Astrocyte (in vitro differentiated cells and primary cell): ENCODE measurements at regions not wholly inside any gene's neighbourhood (a gene's known extent, or its start where the extent isn't known, plus 50 kb on each side); places are given as distances from the start of the nearest gene placed in this dataset.
"Not testable (repeated sequence)": the region's sequence is repeated elsewhere in the genome, so short reads cannot be mapped to it uniquely, and the experiment has no call there.

Experiments used
- DNase-seq: peaks from one replicate; pipeline ENCODE4 v3.0.0-alpha.2; 2010; ENCODE audit warnings: low read depth
- FAIRE-seq: peaks from 2 replicates; lab custom pipeline; 2011; peaks lifted over from hg19 to GRCh38; lab: Jason Lieb, UNC
- H2AFZ ChIP-seq: 2 replicates; pipeline ENCODE4 v1.6.0; 2012; ENCODE audit warnings: low read depth, low read length, inconsistent platforms
- H3K27ac ChIP-seq: 2 replicates; pipeline ENCODE4 v1.5.1; 2011; ENCODE audit warnings: low read depth, low read length, inconsistent platforms
- H3K27me3 ChIP-seq: 2 replicates; pipeline ENCODE4 v1.6.0; 2011; ENCODE audit warnings: low read length, inconsistent platforms; ENCODE audit not compliant: insufficient read depth
- H3K36me3 ChIP-seq: 2 replicates; pipeline ENCODE4 v1.5.1; 2011; ENCODE audit warnings: low read length, inconsistent platforms; ENCODE audit not compliant: insufficient read depth
- H3K4me1 ChIP-seq: 2 replicates; pipeline ENCODE4 v1.5.1; 2011; ENCODE audit warnings: low read length, inconsistent platforms; ENCODE audit not compliant: insufficient read depth
- H3K4me2 ChIP-seq: 2 replicates; pipeline ENCODE4 v1.6.0; 2012; ENCODE audit warnings: low read length, inconsistent platforms
- H3K4me3 ChIP-seq: 2 replicates; pipeline ENCODE4 v1.5.1; 2011; ENCODE audit warnings: low read depth, mild to moderate bottlenecking, low read length, inconsistent platforms; ENCODE audit not compliant: insufficient read depth
- H3K79me2 ChIP-seq: 2 replicates; pipeline ENCODE4 v1.6.0; 2012; ENCODE audit warnings: mild to moderate bottlenecking, low read length, inconsistent platforms; ENCODE audit not compliant: insufficient read depth
- H3K9ac ChIP-seq: 2 replicates; pipeline ENCODE4 v1.6.0; 2012; ENCODE audit warnings: mild to moderate bottlenecking, low read length, inconsistent platforms
- H3K9me3 ChIP-seq: 2 replicates; pipeline ENCODE4 v1.5.1; 2012; ENCODE audit warnings: low read depth, mild to moderate bottlenecking, low read length, inconsistent platforms; ENCODE audit not compliant: insufficient read depth
- H4K20me1 ChIP-seq: 2 replicates; pipeline ENCODE4 v1.6.0; 2012; ENCODE audit warnings: low read length, inconsistent platforms; ENCODE audit not compliant: insufficient read depth
- H3K27ac Mint-ChIP-seq: one replicate; pipeline ENCODE4 v1.8.0; 2021; ENCODE audit warnings: mild to moderate bottlenecking, mixed read lengths; ENCODE audit not compliant: unreplicated experiment
- H3K27me3 Mint-ChIP-seq: one replicate; pipeline ENCODE4 v1.8.0; 2021; ENCODE audit warnings: low read depth, mixed read lengths; ENCODE audit not compliant: unreplicated experiment
- H3K36me3 Mint-ChIP-seq: one replicate; pipeline ENCODE4 v1.8.0; 2021; ENCODE audit warnings: low read depth, mixed read lengths; ENCODE audit not compliant: unreplicated experiment
- H3K4me1 Mint-ChIP-seq: one replicate; pipeline ENCODE4 v1.8.0; 2021; ENCODE audit warnings: low read depth, mixed read lengths; ENCODE audit not compliant: unreplicated experiment
- H3K4me3 Mint-ChIP-seq: one replicate; pipeline ENCODE4 v1.8.0; 2021; ENCODE audit warnings: mild to moderate bottlenecking, moderate library complexity, mixed read lengths; ENCODE audit not compliant: unreplicated experiment
- H3K9me3 Mint-ChIP-seq: one replicate; pipeline ENCODE4 v1.8.0; 2021; ENCODE audit warnings: mild to moderate bottlenecking, mixed read lengths; ENCODE audit not compliant: unreplicated experiment
- CTCF ChIP-seq: IDR thresholded peaks from 2 replicates; pipeline ENCODE4 v1.5.1; 2011; ENCODE audit warnings: low read depth, mild to moderate bottlenecking, inconsistent platforms, low read length, moderate library complexity; ENCODE audit not compliant: insufficient read depth
- EZH2 ChIP-seq: IDR thresholded peaks from 2 replicates; pipeline ENCODE4 v1.6.1; 2012; ENCODE audit warnings: mild to moderate bottlenecking, low read length, inconsistent platforms; ENCODE audit not compliant: insufficient read depth

- Histone ChIP-seq H3K27me3 (no peaks in the 10 kb centered on the region), H4K20me1 (no peaks in the 10 kb centered on the region), H3K36me3 (no peaks in the 10 kb centered on the region), H3K9ac (no peak overlapping the region), H3K27ac (no peak overlapping the region), H2AFZ (no peak overlapping the region), H3K4me3 (no peak overlapping the region), H3K79me2 (no peaks in the 10 kb centered on the region), H3K4me2 (no peak overlapping the region), H3K9me3 (no peaks in the 10 kb centered on the region), H3K4me1 (no peaks in the 10 kb centered on the region)
- no peak for FAIRE-seq
- H3K27me3 Mint-ChIP-seq: peaks cover 4% of the 10 kb centered on the region
- no peak overlapping the region for H3K27ac Mint-ChIP-seq
- H3K36me3 Mint-ChIP-seq: no peaks in the 10 kb centered on the region
- H3K9me3 Mint-ChIP-seq: peaks cover 7% of the 10 kb centered on the region
- no peak for TF ChIP-seq EZH2
- no peak for TF ChIP-seq CTCF
- no peaks in the 10 kb centered on the region for H3K4me1 Mint-ChIP-seq
- no peak for DNase-seq
- no peak overlapping the region for H3K4me3 Mint-ChIP-seq
These were observed 288.2 kb downstream of the CEP170 start for GRCh38 chr1:242966892-242967291.

- H3K9ac ChIP-seq, FAIRE-seq, H2AFZ ChIP-seq, H3K27me3 ChIP-seq, DNase-seq, H3K27ac Mint-ChIP-seq, H3K9me3 Mint-ChIP-seq, H3K4me3 Mint-ChIP-seq, H3K4me1 ChIP-seq, H3K27me3 Mint-ChIP-seq, H3K79me2 ChIP-seq, H3K4me3 ChIP-seq, H3K9me3 ChIP-seq, H3K4me2 ChIP-seq, H3K36me3 ChIP-seq, H4K20me1 ChIP-seq, H3K36me3 Mint-ChIP-seq, H3K4me1 Mint-ChIP-seq, H3K27ac ChIP-seq: not testable (repeated sequence)
These were observed 295.7 kb downstream of the CEP170 start for GRCh38 chr1:242959397-242959796.

GRCh38 chr1:242954945-242955344 is 300.1 kb downstream of the CEP170 start:
- not testable (repeated sequence) for H3K4me3 Mint-ChIP-seq, H3K9me3 ChIP-seq, DNase-seq, H3K4me1 Mint-ChIP-seq, H3K4me2 ChIP-seq, H3K36me3 Mint-ChIP-seq, H3K4me3 ChIP-seq, H3K27me3 Mint-ChIP-seq, H3K27ac ChIP-seq, H3K9me3 Mint-ChIP-seq, H3K36me3 ChIP-seq, H4K20me1 ChIP-seq, H3K9ac ChIP-seq, H2AFZ ChIP-seq, FAIRE-seq, H3K27ac Mint-ChIP-seq, H3K27me3 ChIP-seq, H3K4me1 ChIP-seq, H3K79me2 ChIP-seq

- Mint-ChIP-seq H3K36me3 (no peaks in the 10 kb centered on the region), H3K27me3 (peaks cover 3% of the 10 kb centered on the region), H3K4me3 (no peak overlapping the region), H3K9me3 (peaks cover 6% of the 10 kb centered on the region), H3K27ac (no peak overlapping the region), H3K4me1 (no peaks in the 10 kb centered on the region)
- Histone ChIP-seq H3K9me3 (no peaks in the 10 kb centered on the region), H3K27ac (no peak overlapping the region), H3K79me2 (no peaks in the 10 kb centered on the region), H4K20me1 (no peaks in the 10 kb centered on the region), H3K27me3 (no peaks in the 10 kb centered on the region), H3K4me3 (no peak overlapping the region), H3K4me1 (no peaks in the 10 kb centered on the region), H2AFZ (no peak overlapping the region), H3K9ac (no peak overlapping the region), H3K4me2 (no peak overlapping the region), H3K36me3 (no peaks in the 10 kb centered on the region)
- no peak for DNase-seq
- FAIRE-seq: no peak
- TF ChIP-seq EZH2: no peak
- TF ChIP-seq CTCF: no peak
These were observed 308.9 kb downstream of the CEP170 start for GRCh38 chr1:242946206-242946605.

- H3K27ac ChIP-seq, H3K27me3 Mint-ChIP-seq, FAIRE-seq, H3K4me1 Mint-ChIP-seq, H3K79me2 ChIP-seq, DNase-seq, H2AFZ ChIP-seq, H3K9me3 Mint-ChIP-seq, H3K27me3 ChIP-seq, H3K4me3 ChIP-seq, H3K36me3 ChIP-seq, H3K27ac Mint-ChIP-seq, H3K4me1 ChIP-seq, H3K4me3 Mint-ChIP-seq, H3K36me3 Mint-ChIP-seq, H3K9me3 ChIP-seq, H3K4me2 ChIP-seq, H3K9ac ChIP-seq, H4K20me1 ChIP-seq: not testable (repeated sequence)
These were observed 318.4 kb downstream of the CEP170 start for GRCh38 chr1:242936725-242937124.
